ENCODE measurements at regions not wholly inside any gene's neighbourhood (a gene's known extent, or its start where the extent isn't known, plus 50 kb on each side); places are given as distances from the start of the nearest gene placed in this dataset.

DNA sequence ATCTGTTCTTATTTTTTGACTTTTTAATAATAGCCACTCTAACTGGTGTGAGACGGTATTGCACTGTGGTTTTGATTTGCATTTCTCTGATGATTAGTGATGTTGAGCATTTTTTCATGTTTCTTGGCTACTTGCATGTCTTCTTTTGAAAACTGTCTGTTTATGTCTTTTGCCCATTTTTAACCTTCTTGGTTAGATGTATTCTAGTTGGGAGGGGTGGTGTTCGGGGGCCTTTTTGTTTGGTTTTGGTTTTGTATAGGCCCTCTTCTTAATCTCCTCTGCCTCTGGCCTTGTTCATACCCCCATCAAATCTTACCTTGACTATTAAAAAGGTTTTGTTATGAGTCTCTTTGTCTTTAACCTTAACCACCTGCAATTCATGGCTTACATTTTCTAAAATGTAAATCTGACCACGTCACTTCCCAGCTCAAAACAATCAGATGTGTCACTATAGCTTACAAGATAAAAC is 107.8 kb upstream of the NR4A3 start:
- no peak for DNase-seq (ENCODE audit: low spot score)

GRCh38 chr9:99718631-99719030 is 103.1 kb upstream of the NR4A3 start:
- no peak for DNase-seq (ENCODE audit: low spot score)

DNA sequence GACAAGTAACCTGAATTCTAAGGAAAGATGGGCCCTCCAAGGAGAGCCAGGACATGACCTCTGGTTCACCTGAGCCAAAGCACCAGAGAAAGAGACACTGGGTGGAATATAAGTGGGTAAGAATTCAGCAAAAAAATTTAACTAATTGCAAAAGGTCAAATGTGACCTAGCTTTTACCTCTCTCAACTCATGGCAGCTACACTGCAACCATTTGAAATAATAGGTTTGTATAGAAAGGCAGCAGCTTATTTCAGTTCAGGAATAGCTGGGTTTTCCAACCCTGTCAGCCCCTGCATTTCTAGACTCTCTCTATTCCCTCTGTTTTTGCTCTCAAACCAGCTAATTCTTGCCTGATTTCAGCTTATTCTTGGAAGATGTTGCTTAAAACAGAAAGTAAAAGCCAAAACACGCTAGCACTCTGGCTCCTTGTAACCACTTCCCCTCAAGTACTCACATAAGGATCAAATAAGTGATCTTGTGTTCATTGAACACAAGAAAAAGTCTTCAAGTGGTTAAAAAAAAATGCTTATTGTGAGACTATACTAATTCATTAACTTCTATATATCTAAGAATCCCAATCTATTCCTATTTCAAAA is 101.1 kb upstream of the NR4A3 start:
- peak; percentile 30 for DNase-seq (ENCODE audit: low spot score)

DNA sequence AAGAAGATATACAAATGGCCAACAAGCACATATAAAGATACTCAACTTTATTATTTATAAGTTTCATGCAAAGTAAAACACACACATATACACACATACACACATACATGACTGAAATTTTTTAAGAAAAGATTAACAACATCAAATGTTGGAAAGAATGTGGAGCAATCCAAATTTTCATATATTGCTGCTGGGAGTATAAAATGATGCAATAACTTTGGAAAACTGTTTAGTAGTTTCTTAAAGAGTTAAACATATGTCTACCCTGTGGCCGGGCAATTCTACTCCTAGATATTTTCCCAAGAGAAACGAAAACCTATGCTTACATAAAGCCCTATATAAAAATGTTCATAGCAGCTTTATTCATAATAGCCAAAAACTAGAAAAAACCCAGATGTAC is 99.8 kb upstream of the NR4A3 start:
- DNase-seq (ENCODE audit: low spot score), result no peak

- peak; percentile 14 for DNase-seq (ENCODE audit: low spot score)
These were observed 98.8 kb upstream of the NR4A3 start for GRCh38 chr9:99722877-99723276.

- DNase-seq (ENCODE audit: low spot score), result no peak
These were observed 97.0 kb upstream of the NR4A3 start for GRCh38 chr9:99724640-99725039.

GRCh38 chr9:99725852-99726251 is 95.8 kb upstream of the NR4A3 start:
- DNase-seq (ENCODE audit: low spot score), result no peak

DNA sequence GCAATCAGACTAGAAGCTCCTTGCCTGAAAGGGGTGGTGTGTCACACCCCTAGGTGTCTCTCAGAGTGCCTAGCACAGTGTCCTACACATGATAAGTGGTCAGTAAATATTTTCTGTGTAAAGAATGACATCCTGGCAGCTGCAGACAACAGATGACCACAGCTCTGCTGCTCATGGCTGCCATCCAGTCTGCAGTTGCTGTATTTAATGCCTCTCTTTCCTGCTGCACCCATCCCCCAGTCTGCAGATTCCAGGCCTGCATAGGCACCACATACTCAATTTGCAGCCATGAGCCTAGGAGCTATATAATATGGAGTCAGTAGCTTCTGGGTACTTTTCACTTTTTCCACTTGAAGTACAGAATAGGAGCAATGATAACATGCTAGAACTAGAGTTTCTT is 94.9 kb upstream of the NR4A3 start:
- DNase-seq (ENCODE audit: low spot score), result no peak

DNA sequence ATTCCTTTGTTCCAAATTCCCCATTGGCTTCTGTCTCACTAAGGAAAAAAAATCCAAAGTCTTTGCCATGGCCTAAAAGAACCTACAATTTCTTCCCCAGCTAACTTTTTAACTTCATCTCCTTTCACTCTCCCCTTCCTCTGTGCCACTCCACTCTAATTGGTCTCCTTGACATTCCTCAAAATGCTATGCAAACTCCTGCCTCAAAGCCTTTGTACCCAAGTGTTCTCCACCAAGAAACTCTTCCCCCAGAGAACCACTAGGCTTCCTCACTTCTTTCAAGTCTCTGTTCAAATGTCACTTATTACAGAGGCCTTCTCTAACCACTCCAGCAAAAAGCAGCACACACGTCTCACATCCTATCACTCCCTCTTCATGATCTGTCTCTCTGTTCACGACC is 91.6 kb upstream of the NR4A3 start:
- DNase-seq (ENCODE audit: low spot score), result no peak

- DNase-seq (ENCODE audit: low spot score), result no peak
These were observed 89.7 kb upstream of the NR4A3 start for GRCh38 chr9:99731950-99732349.

DNA sequence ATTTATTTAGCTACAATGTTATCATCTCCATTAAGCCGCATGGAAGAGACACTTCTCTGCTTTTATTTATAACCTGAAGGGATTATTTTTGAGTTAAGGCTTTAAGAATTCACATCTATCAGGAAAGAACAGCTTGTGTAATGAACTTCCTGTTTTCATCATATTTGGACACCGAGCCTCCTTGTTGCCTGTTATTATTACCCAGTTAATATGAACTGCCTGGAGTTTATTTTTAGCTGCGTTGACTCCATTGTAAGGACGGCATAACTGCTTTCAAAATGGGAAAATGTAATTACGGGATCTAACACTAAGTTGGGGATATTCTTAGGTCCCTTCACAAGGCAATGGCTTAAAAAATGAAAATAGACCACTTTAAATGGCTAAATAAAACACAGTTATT is 89.0 kb upstream of the NR4A3 start:
- DNase-seq (ENCODE audit: low spot score), result no peak

- no peak for DNase-seq (ENCODE audit: low spot score)
These were observed 86.6 kb upstream of the NR4A3 start for GRCh38 chr9:99735041-99735440.

GRCh38 chr9:99736291-99736690 is 85.4 kb upstream of the NR4A3 start:
- DNase-seq (ENCODE audit: low spot score), result no peak

GRCh38 chr9:99737649-99738048 is 84.0 kb upstream of the NR4A3 start:
- DNase-seq (ENCODE audit: low spot score), result no peak

DNA sequence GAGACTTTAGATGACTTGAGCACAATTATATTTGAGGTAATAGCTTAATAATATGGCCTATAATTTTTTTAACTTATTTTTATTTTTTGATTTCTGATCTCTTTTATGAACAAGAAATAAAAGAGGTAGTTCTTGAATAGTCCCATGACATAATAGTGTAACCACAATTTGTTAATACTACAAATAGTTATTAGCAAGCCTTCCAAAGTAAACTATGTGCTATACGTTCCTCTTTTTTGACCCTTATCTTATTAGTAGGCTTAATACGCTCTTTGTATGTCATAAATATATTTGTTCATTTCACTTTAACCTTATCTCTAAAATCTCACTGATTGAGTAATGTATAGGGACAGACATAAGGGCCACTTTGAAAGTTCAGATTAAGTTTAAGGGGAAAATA is 78.7 kb upstream of the NR4A3 start:
- DNase-seq (ENCODE audit: low spot score), result no peak

- DNase-seq (ENCODE audit: low spot score), result no peak
These were observed 78.2 kb upstream of the NR4A3 start for GRCh38 chr9:99743455-99743854.

DNA sequence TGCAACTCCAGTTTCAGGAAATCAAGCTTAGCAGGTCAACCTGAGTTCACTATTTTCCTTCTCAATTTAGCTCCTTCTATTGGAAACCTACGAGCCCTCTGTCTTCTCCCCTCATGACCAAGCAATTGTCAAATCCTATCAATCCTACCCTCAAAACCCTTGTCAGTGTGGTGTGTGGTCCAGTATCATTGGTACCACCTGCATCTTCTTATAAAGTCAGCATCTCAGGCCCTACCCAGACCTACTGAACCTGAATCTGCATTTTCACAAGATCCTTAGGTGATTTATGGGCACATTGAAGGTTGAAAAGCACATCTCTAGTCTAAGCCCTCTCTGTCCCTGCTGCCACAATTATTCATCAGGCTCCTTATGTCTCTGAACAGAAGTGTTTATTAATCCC is 77.6 kb upstream of the NR4A3 start:
- no peak for DNase-seq (ENCODE audit: low spot score)

DNA sequence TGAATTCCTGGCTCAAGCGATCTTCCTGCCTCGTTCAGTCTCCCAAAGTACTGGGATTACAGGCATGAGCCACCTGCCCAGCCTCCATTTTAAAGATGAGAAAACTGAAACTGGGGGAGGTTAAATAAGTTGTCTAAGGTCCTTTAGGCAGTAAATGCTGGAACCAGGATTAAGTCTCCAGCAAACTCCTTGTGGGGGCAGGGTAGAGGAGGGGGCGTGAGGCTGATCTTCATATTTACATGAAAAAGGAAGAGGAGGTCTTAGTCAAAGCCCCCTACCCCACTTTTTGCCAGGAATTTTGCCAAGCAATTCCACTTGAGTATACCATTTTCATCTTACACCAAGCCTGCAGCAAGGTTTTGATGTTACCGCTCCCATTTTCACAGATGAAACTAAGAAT is 76.6 kb upstream of the NR4A3 start:
- no peak for DNase-seq (ENCODE audit: low spot score)

DNA sequence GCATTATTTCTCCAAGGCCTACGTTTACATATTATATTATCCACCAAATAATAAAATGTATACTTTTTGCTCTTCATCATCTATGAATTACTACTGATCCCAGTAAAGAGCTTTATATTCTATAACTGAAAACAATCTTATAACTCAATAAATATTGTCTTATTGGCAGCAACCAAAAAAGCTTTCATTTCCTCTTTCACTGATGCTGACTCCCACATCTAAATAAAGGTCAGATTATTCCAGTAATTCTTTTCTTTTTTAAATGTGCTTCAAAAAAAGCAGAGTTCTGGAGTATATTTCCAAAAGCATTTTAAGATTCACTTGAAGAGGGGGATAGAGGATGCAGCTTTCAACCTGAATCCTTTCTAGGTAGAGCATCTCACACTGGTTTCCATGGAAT is 75.3 kb upstream of the NR4A3 start:
- DNase-seq (ENCODE audit: low spot score), result no peak

GRCh38 chr9:99748266-99748665 is 73.4 kb upstream of the NR4A3 start:
- no peak for DNase-seq (ENCODE audit: low spot score)

DNA sequence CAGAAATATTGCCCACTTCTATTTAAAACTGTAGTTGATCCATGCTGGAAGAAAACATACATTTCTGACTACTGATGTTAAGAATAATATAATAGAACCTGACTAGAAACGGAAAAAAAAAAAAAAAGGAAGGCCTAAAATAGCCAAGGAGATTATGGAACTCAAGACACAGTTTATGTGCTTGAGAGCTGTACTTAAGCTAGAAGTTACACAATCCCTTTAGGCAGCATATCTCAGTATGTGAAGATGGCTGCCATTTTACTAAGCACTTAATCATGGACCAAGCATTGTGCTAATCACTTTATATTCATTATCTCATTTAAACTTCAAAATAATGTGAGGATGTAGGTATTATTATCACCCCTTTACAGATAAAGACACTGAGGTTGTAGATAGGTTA is 73.0 kb upstream of the NR4A3 start:
- DNase-seq (ENCODE audit: low spot score), result no peak

- no peak for DNase-seq (ENCODE audit: low spot score)
These were observed 72.0 kb upstream of the NR4A3 start for GRCh38 chr9:99749641-99750040.

DNA sequence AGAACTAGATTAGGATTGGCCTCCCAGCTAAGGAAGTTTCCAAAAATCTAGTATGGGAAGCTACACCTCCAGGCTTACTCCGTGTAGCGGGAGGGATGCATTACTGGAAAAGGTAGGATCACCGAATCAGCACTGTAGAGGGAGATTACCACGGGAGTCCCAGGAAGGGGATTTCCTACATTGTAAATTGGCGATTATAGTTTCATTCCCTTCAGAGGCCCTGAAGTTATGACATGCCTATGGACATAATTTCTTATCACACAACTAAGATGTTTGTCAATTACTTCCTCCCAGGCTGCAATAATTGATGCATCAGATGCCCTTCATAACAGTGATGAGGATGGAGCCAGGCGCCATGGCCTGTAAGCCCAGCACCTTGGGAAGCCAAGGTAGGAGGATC is 71.2 kb upstream of the NR4A3 start:
- no peak for DNase-seq (ENCODE audit: low spot score)

DNA sequence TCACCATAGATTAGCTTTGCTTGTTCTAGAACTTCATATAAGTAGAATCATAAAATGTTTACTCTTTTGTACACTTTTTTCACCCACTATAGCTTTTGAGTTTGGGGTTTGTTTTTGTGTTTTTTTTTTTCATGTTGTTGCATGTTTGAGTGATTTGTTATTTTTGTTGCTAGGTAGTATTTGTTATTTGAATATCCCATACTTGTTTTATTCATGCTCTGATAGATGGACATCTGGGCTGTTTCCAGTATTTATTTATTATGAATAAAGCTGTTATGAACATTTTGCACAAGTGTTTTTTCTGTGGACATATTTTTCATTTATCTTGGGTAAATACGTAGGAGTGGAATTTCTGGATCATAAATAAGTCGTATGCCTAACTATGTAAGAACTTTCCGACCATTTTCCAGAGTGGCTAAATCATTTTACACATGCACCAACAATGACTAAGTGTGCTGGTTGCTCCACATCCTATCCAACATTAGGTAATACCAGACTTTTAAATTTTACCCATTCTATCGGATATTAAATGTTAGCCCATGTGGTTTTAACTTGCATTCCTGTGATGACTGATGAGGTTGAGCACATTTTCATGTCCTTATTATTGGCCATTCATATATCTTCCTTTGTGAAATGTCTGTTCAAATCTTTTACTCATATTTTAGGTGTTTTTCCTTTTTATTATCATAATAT is 69.1 kb upstream of the NR4A3 start:
- DNase-seq (ENCODE audit: low spot score), result no peak

Measured in CD4-positive, alpha-beta T cell treated with Interleukin-2 at 100 ng/mL for 4 hours (primary cell).